ENCODE measurements at regions not wholly inside any gene's neighbourhood (a gene's known extent, or its start where the extent isn't known, plus 50 kb on each side); places are given as distances from the start of the nearest gene placed in this dataset.

GRCh38 chr4:58477513-58477912 is 1367.3 kb upstream of the IGFBP7 start:
- TF ChIP-seq YY2 (tag by site-specific recombination; IDR thresholded peaks at IDR 0.05) (no peak), ZNF169 (tag by site-specific recombination; IDR thresholded peaks at IDR 0.05) (no peak)
